Astrocyte (in vitro differentiated cells and primary cell): ENCODE measurements at regions not wholly inside any gene's neighbourhood (a gene's known extent, or its start where the extent isn't known, plus 50 kb on each side); places are given as distances from the start of the nearest gene placed in this dataset.

Source experiments
- EZH2 ChIP-seq: IDR thresholded peaks from 2 replicates; pipeline ENCODE4 v1.6.1; 2012; ENCODE audit warnings: mild to moderate bottlenecking, low read length, inconsistent platforms; ENCODE audit not compliant: insufficient read depth
- TF ChIP-seq, protein P1 (sequence below): IDR thresholded peaks from 2 replicates; pipeline ENCODE4 v1.5.1; 2011; ENCODE audit warnings: low read depth, mild to moderate bottlenecking, inconsistent platforms, low read length, moderate library complexity; ENCODE audit not compliant: insufficient read depth

DNA sequence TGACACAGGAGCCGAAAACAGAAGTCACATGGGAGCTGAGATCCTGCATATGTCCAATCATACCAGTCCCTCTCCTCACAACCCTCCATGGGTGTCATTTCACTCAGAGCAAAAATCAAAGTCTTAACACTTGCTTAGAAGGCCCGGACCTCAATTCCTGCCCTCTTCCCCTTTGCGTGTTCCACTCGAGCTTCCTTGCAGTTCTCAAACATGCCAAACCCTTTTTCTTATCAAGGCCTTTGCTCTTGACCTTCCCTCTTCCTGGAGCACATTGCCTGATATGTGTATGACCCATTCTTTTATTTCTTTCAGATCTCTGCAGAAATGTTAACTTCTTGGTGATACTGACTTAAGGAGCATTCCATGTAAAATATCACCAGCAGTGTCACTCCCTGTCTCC is 87.0 kb upstream of the USP38 start:
- TF ChIP-seq, protein P1, sequence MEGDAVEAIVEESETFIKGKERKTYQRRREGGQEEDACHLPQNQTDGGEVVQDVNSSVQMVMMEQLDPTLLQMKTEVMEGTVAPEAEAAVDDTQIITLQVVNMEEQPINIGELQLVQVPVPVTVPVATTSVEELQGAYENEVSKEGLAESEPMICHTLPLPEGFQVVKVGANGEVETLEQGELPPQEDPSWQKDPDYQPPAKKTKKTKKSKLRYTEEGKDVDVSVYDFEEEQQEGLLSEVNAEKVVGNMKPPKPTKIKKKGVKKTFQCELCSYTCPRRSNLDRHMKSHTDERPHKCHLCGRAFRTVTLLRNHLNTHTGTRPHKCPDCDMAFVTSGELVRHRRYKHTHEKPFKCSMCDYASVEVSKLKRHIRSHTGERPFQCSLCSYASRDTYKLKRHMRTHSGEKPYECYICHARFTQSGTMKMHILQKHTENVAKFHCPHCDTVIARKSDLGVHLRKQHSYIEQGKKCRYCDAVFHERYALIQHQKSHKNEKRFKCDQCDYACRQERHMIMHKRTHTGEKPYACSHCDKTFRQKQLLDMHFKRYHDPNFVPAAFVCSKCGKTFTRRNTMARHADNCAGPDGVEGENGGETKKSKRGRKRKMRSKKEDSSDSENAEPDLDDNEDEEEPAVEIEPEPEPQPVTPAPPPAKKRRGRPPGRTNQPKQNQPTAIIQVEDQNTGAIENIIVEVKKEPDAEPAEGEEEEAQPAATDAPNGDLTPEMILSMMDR = no peak
- no peak for TF ChIP-seq EZH2
